Thyroid gland (tissue), 4 donors: ENCODE measurements at regions not wholly inside any gene's neighbourhood (a gene's known extent, or its start where the extent isn't known, plus 50 kb on each side); places are given as distances from the start of the nearest gene placed in this dataset.

Experiments
- POLR2A ChIP-seq, 2 donors: fragments of 450-650 bp; IDR thresholded peaks; one replicate each; pipeline ENCODE4 v1.6.1; 2017; ENCODE audit warnings: antibody characterized with exemption in 2 of 2, mild to moderate bottlenecking in 2 of 2, moderate library complexity in 1 of 2
- TF ChIP-seq, protein P1 (sequence below), 6 experiments: fragments of 200-600 bp in 3 of 6; fragments of 450-650 bp in 3 of 6; sonication (generic) in 3 of 6; IDR thresholded peaks; one replicate each; pipeline ENCODE4 v1.5.1; 2016 to 2019; ENCODE audit warnings: antibody characterized with exemption in 6 of 6, mild to moderate bottlenecking in 2 of 6, inconsistent platforms in 1 of 6, moderate library complexity in 1 of 6

DNA sequence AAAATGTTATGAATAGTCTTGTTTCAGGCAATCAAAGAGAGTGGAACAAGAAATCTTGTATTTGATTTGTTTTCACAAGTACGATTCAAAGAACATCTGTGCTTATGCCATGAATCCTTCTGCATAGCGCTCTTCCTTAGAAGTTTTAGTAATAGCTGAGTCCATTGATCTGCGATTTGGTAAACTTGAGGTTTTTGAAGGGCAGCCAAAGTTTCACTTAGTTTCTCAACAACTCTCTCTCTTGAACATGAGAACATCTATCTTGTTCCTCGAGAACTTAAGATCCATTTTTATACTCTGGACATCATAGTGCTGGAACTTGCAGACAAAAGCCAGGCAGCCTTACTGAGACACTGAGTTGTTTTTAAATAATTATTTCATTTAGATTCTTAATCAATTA lies 96.2 kb upstream of the USP15 start:
- TF ChIP-seq, protein P1, sequence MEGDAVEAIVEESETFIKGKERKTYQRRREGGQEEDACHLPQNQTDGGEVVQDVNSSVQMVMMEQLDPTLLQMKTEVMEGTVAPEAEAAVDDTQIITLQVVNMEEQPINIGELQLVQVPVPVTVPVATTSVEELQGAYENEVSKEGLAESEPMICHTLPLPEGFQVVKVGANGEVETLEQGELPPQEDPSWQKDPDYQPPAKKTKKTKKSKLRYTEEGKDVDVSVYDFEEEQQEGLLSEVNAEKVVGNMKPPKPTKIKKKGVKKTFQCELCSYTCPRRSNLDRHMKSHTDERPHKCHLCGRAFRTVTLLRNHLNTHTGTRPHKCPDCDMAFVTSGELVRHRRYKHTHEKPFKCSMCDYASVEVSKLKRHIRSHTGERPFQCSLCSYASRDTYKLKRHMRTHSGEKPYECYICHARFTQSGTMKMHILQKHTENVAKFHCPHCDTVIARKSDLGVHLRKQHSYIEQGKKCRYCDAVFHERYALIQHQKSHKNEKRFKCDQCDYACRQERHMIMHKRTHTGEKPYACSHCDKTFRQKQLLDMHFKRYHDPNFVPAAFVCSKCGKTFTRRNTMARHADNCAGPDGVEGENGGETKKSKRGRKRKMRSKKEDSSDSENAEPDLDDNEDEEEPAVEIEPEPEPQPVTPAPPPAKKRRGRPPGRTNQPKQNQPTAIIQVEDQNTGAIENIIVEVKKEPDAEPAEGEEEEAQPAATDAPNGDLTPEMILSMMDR (IDR thresholded peaks at IDR 0.05), result no peak
- no peak for TF ChIP-seq POLR2A (IDR thresholded peaks at IDR 0.05)
